ENCODE measurements at regions not wholly inside any gene's neighbourhood (a gene's known extent, or its start where the extent isn't known, plus 50 kb on each side); places are given as distances from the start of the nearest gene placed in this dataset.

GRCh38 chr6:50236164-50236563, 186.4 kb upstream of the DEFB112 start:
- no peak for DNase-seq

GRCh38 chr6:50239853-50240252, 190.1 kb upstream of the DEFB112 start:
- DNase-seq: no peak

GRCh38 chr6:50240986-50241385, 191.3 kb upstream of the DEFB112 start:
- DNase-seq: no peak

GRCh38 chr6:50249493-50249892, 199.8 kb upstream of the DEFB112 start:
- DNase-seq: no peak

GRCh38 chr6:50257322-50257721, 207.6 kb upstream of the DEFB112 start:
- no peak for DNase-seq

GRCh38 chr6:50259903-50260302, 210.2 kb upstream of the DEFB112 start:
- no peak for DNase-seq

- DNase-seq: no peak
Observed at GRCh38 chr6:50264995-50265571, 215.4 kb upstream of the DEFB112 start.

- no peak for DNase-seq
Observed at GRCh38 chr6:50270415-50270814, 220.7 kb upstream of the DEFB112 start.

- DNase-seq: no peak
Observed at GRCh38 chr6:50271266-50271665, 221.5 kb upstream of the DEFB112 start.

- no peak for DNase-seq
Observed at GRCh38 chr6:50271817-50272216, 222.1 kb upstream of the DEFB112 start.

- DNase-seq: no peak
Observed at GRCh38 chr6:50272611-50273010, 222.9 kb upstream of the DEFB112 start.

- no peak for DNase-seq
Observed at GRCh38 chr6:50276771-50277261, 227.1 kb upstream of the DEFB112 start.

- no peak for DNase-seq
Observed at GRCh38 chr6:50277774-50278173, 228.0 kb upstream of the DEFB112 start.

- no peak for DNase-seq
Observed at GRCh38 chr6:50278663-50279062, 228.9 kb upstream of the DEFB112 start.

- no peak for DNase-seq
Observed at GRCh38 chr6:50285735-50286134, 236.0 kb upstream of the DEFB112 start.

GRCh38 chr6:50288241-50288640, 238.5 kb upstream of the DEFB112 start:
- no peak for DNase-seq

GRCh38 chr6:50288881-50289280, 239.2 kb upstream of the DEFB112 start:
- DNase-seq: no peak

- no peak for DNase-seq
Observed at GRCh38 chr6:50289366-50289765, 239.6 kb upstream of the DEFB112 start.

- no peak for DNase-seq
Observed at GRCh38 chr6:50301307-50301706, 251.6 kb upstream of the DEFB112 start.

- no peak for DNase-seq
Observed at GRCh38 chr6:50305660-50306059, 255.9 kb upstream of the DEFB112 start.

GRCh38 chr6:50318536-50318935, 268.8 kb upstream of the DEFB112 start:
- no peak for DNase-seq

GRCh38 chr6:50330347-50330746, 280.6 kb upstream of the DEFB112 start:
- DNase-seq: no peak

- DNase-seq: no peak
Observed at GRCh38 chr6:50330963-50331362, 281.2 kb upstream of the DEFB112 start.

- DNase-seq: no peak
Observed at GRCh38 chr6:50333696-50334095, 284.0 kb upstream of the DEFB112 start.

- no peak for DNase-seq
Observed at GRCh38 chr6:50337532-50338122, 287.9 kb upstream of the DEFB112 start.

All from NCI-H1694 (cell line).